Spleen (tissue), 11 donors: ENCODE measurements at regions not wholly inside any gene's neighbourhood (a gene's known extent, or its start where the extent isn't known, plus 50 kb on each side); places are given as distances from the start of the nearest gene placed in this dataset.

Experiments
- DNase-seq: peaks from one replicate; pipeline ENCODE4 v3.0.0-alpha.2; 2020
- H3K27ac ChIP-seq, 8 donors: fragments of 200-600 bp; sonication (generic) in 7 of 8; 1 replicate in 4 of 8; 2 replicates in 4 of 8; pipeline versions ENCODE4 v1.5.0 to v1.8.0; 2016 to 2021; ENCODE audit warnings: inconsistent platforms in 4 of 8, mild to moderate bottlenecking in 4 of 8, moderate library complexity in 1 of 8
- H3K27me3 ChIP-seq, 7 donors: fragments of 200-600 bp; sonication (generic) in 6 of 7; replicated peaks in 1 of 7; 1 replicate in 4 of 7; 2 replicates in 3 of 7; pipeline versions ENCODE4 v1.5.0 to v1.8.0; 2016 to 2021; ENCODE audit warnings: inconsistent platforms in 3 of 7, mild to moderate bottlenecking in 1 of 7
- H3K36me3 ChIP-seq, 6 donors: fragments of 200-600 bp; sonication (generic) in 5 of 6; 1 replicate in 4 of 6; 2 replicates in 2 of 6; pipeline versions ENCODE4 v1.5.0 to v1.8.0; 2016 to 2021; ENCODE audit warnings: inconsistent platforms in 2 of 6
- H3K4me1 ChIP-seq, 6 donors: fragments of 200-600 bp; sonication (generic) in 5 of 6; 1 replicate in 3 of 6; 2 replicates in 3 of 6; pipeline versions ENCODE4 v1.5.0 to v1.8.0; 2016 to 2021; ENCODE audit warnings: inconsistent platforms in 3 of 6
- H3K4me3 ChIP-seq, 8 donors: fragments of 200-600 bp; sonication (generic) in 7 of 8; 1 replicate in 4 of 8; 2 replicates in 4 of 8; pipeline versions ENCODE4 v1.5.0 to v1.8.0; 2016 to 2021; ENCODE audit warnings: inconsistent platforms in 4 of 8, mild to moderate bottlenecking in 4 of 8, moderate library complexity in 2 of 8
- H3K9me3 ChIP-seq, 8 donors: fragments of 200-600 bp; sonication (generic) in 7 of 8; 1 replicate in 4 of 8; 2 replicates in 4 of 8; pipeline versions ENCODE4 v1.5.0 to v1.8.0; 2016 to 2021; ENCODE audit warnings: inconsistent platforms in 4 of 8
- CTCF ChIP-seq, 11 experiments: fragments of 200-600 bp in 7 of 11; fragments of 450-650 bp in 4 of 11; sonication (generic) in 4 of 11; IDR thresholded peaks in 8 of 11; conservative IDR thresholded peaks in 3 of 11; 1 replicate in 7 of 11; 2 replicates in 4 of 11; pipeline versions ENCODE4 v1.4.0 to v1.8.0; 2016 to 2021; ENCODE audit warnings: antibody characterized with exemption in 11 of 11, inconsistent platforms in 4 of 11, mild to moderate bottlenecking in 1 of 11
- POLR2A ChIP-seq, 3 donors: fragments of 450-650 bp; IDR thresholded peaks; one replicate each; pipeline ENCODE4 v1.5.1; 2017; ENCODE audit warnings: antibody characterized with exemption in 3 of 3, mild to moderate bottlenecking in 1 of 3
- POLR2AphosphoS5 ChIP-seq, 3 donors: sonication (generic); formaldehyde crosslinking; IDR thresholded peaks; one replicate each; pipeline ENCODE4 v1.5.1; 2017; ENCODE audit warnings: antibody characterized with exemption in 3 of 3
- whole genome bisulfite sequencing, 5 donors: extraction: QIAGEN DNeasy Blood & Tissue Kit in 3 of 5; methylation state at CpG; one replicate each; pipeline versions ENCODE4 v1.1.5 to v1.1.7; 2013 to 2018; 5-methylcytosine and 5-hydroxymethylcytosine counted together
- intact Hi-C: fragments of 100-400 bp; cut with DNase I; formaldehyde crosslinking; loops from one replicate; pipeline ENCODE4 v1.15.0; 2023; ENCODE audit warnings: low total_unique reads
- donor health status: healthy with polysubstance abuse.
- donor health status: DM: no; HTN: no; CAD: no; lungs with moderate emphysema.
- donor health status: DM: no; HTN: no; CAD: no.
- donor health status: Bipolar disorder and iron deficiency.
- donor health status: healthy.
- donor health status: DM: no; HTN: no; CAD: no.
- donor health status: DM: yes; HTN: yes; CAD: no.

- WGBS, 5 donors = 79 to 89% (median 85%) methylated on average over 8 of the region's 8 CpGs
- H3K4me3 ChIP-seq = no peak overlapping the region
- no peak for DNase-seq
- no peaks in the 10 kb centered on the region for H3K4me1 ChIP-seq
- intact Hi-C loops = no loop called here
- H3K27ac ChIP-seq = no peak overlapping the region
- peaks cover 0 to 15% (median 0%) of the 10 kb centered on the region in 7 donors for H3K27me3 ChIP-seq
- H3K36me3 ChIP-seq = no peaks in the 10 kb centered on the region
- no peaks in the 10 kb centered on the region for H3K9me3 ChIP-seq
- TF ChIP-seq POLR2AphosphoS5 (IDR thresholded peaks at IDR 0.05) = no peak
- no peak for TF ChIP-seq POLR2A (IDR thresholded peaks at IDR 0.05)
- no peak for TF ChIP-seq CTCF (IDR thresholded peaks at IDR 0.05 in 8 of 11, conservative IDR thresholded peaks at IDR 0.05 in 3 of 11)
Observed at GRCh38 chr10:128993443-128993842, 473.6 kb upstream of the MGMT start.

GRCh38 chr10:128993911-128994538 is 473.0 kb upstream of the MGMT start:
- Histone ChIP-seq H3K4me1 (no peaks in the 10 kb centered on the region), H3K4me3 (no peak overlapping the region), H3K27me3 (peaks cover 0 to 15% (median 0%) of the 10 kb centered on the region in 7 donors), H3K36me3 (no peaks in the 10 kb centered on the region), H3K9me3 (no peaks in the 10 kb centered on the region), H3K27ac (no peak overlapping the region)
- DNase-seq = no peak
- intact Hi-C loops = no loop called here
- WGBS, 5 donors = 69 to 80% (median 74%) methylated on average over 8 of the region's 8 CpGs
- TF ChIP-seq POLR2AphosphoS5 (IDR thresholded peaks at IDR 0.05) (no peak), CTCF (IDR thresholded peaks at IDR 0.05 in 8 of 11, conservative IDR thresholded peaks at IDR 0.05 in 3 of 11) (no peak), POLR2A (IDR thresholded peaks at IDR 0.05) (no peak)

GRCh38 chr10:128994598-128995143 is 472.4 kb upstream of the MGMT start:
- DNase-seq = no peak
- H3K4me3 ChIP-seq = no peak overlapping the region
- TF ChIP-seq CTCF (IDR thresholded peaks at IDR 0.05 in 8 of 11, conservative IDR thresholded peaks at IDR 0.05 in 3 of 11) = no peak
- no peak for TF ChIP-seq POLR2A (IDR thresholded peaks at IDR 0.05)
- TF ChIP-seq POLR2AphosphoS5 (IDR thresholded peaks at IDR 0.05) = no peak
- H3K9me3 ChIP-seq = no peaks in the 10 kb centered on the region
- 72 to 80% (median 74%) methylated on average over 2 of the region's 2 CpGs for WGBS, 5 donors
- peaks cover 0 to 12% (median 0%) of the 10 kb centered on the region in 7 donors for H3K27me3 ChIP-seq
- no peaks in the 10 kb centered on the region for H3K36me3 ChIP-seq
- intact Hi-C loops = no loop called here
- no peak overlapping the region for H3K27ac ChIP-seq
- H3K4me1 ChIP-seq = no peaks in the 10 kb centered on the region

- Histone ChIP-seq H3K9me3 (no peaks in the 10 kb centered on the region), H3K27me3 (peaks cover 0 to 12% (median 0%) of the 10 kb centered on the region in 7 donors), H3K27ac (no peak overlapping the region), H3K36me3 (no peaks in the 10 kb centered on the region), H3K4me1 (no peaks in the 10 kb centered on the region), H3K4me3 (no peak overlapping the region)
- WGBS, 5 donors = 60 to 82% (median 74%) methylated on average over 2 of the region's 2 CpGs
- TF ChIP-seq CTCF (IDR thresholded peaks at IDR 0.05 in 8 of 11, conservative IDR thresholded peaks at IDR 0.05 in 3 of 11) (no peak), POLR2AphosphoS5 (IDR thresholded peaks at IDR 0.05) (no peak), POLR2A (IDR thresholded peaks at IDR 0.05) (no peak)
- DNase-seq = no peak
- intact Hi-C loops = no loop called here
Observed at GRCh38 chr10:128995676-128996075, 471.4 kb upstream of the MGMT start.
